H9 (cell line): ENCODE measurements at regions not wholly inside any gene's neighbourhood (a gene's known extent, or its start where the extent isn't known, plus 50 kb on each side); places are given as distances from the start of the nearest gene placed in this dataset.

ENCODE experiments used
- DNase-seq: peaks from one replicate; pipeline ENCODE4 v3.0.0-alpha.2; 2017
- H2AFZ ChIP-seq: one replicate; pipeline ENCODE4 v1.6.1; 2013; ENCODE audit warnings: mild to moderate bottlenecking, low read length, control low read depth, moderate library complexity
- H2AK5ac ChIP-seq: 2 replicates; pipeline ENCODE4 v1.6.1; 2013; ENCODE audit warnings: low read length, control low read depth, mixed read lengths; ENCODE audit not compliant: insufficient read length
- H2BK120ac ChIP-seq: one replicate; pipeline ENCODE4 v1.6.1; 2013; ENCODE audit warnings: low read depth, mild to moderate bottlenecking, low read length, control low read depth, inconsistent platforms; ENCODE audit not compliant: poor library complexity, severe bottlenecking
- H2BK12ac ChIP-seq: 2 replicates; pipeline ENCODE4 v1.6.1; 2013; ENCODE audit warnings: low read length, control low read depth, mixed read lengths, low read depth; ENCODE audit not compliant: insufficient read length
- H2BK15ac ChIP-seq: 2 replicates; pipeline ENCODE4 v1.6.1; 2013; ENCODE audit warnings: low read depth, low read length, control low read depth
- H2BK20ac ChIP-seq: one replicate; pipeline ENCODE4 v1.6.1; 2013; ENCODE audit warnings: low read depth, mild to moderate bottlenecking, low read length, control low read depth, inconsistent platforms; ENCODE audit not compliant: poor library complexity, severe bottlenecking
- H2BK5ac ChIP-seq: 2 replicates; pipeline ENCODE4 v1.6.1; 2013; ENCODE audit warnings: low read length, control low read depth, mixed read lengths; ENCODE audit not compliant: insufficient read length
- H3K14ac ChIP-seq: 2 replicates; pipeline ENCODE4 v1.6.1; 2013; ENCODE audit warnings: low read length, control low read depth; ENCODE audit not compliant: insufficient read depth
- H3K18ac ChIP-seq: 2 replicates; pipeline ENCODE4 v1.6.1; 2013; ENCODE audit warnings: low read depth, mild to moderate bottlenecking, mixed read lengths, low read length, control low read depth; ENCODE audit not compliant: insufficient read length
- H3K23ac ChIP-seq: 2 replicates; pipeline ENCODE4 v1.6.1; 2013; ENCODE audit warnings: low read length, control low read depth, mixed read lengths, low read depth; ENCODE audit not compliant: insufficient read length
- H3K23me2 ChIP-seq: 2 replicates; pipeline ENCODE4 v1.6.1; 2013; ENCODE audit warnings: low read depth, mild to moderate bottlenecking, mixed read lengths, low read length, control low read depth; ENCODE audit not compliant: insufficient read length, poor library complexity, severe bottlenecking
- H3K27ac ChIP-seq: 2 replicates; pipeline ENCODE4 v1.5.1; 2013; ENCODE audit warnings: low read length, control low read depth, mixed read lengths, low read depth; ENCODE audit not compliant: insufficient read length
- H3K27me3 ChIP-seq: 2 replicates; pipeline ENCODE4 v1.6.1; 2013; ENCODE audit warnings: low read length, control low read depth, inconsistent platforms; ENCODE audit not compliant: insufficient read depth
- H3K4ac ChIP-seq: 2 replicates; pipeline ENCODE4 v1.6.1; 2013; ENCODE audit warnings: low read depth, mild to moderate bottlenecking, control low read depth, inconsistent platforms, low read length, moderate library complexity
- H3K4me1 ChIP-seq: 2 replicates; pipeline ENCODE4 v1.6.1; 2013; ENCODE audit warnings: low read length, control low read depth, inconsistent platforms; ENCODE audit not compliant: insufficient read depth
- H3K4me2 ChIP-seq: 2 replicates; pipeline ENCODE4 v1.6.1; 2013; ENCODE audit warnings: low read length, control low read depth, mixed read lengths; ENCODE audit not compliant: insufficient read length, insufficient read depth
- H3K56ac ChIP-seq: 2 replicates; pipeline ENCODE4 v1.6.1; 2013; ENCODE audit warnings: low read depth, mild to moderate bottlenecking, mixed read lengths, low read length, control low read depth; ENCODE audit not compliant: insufficient read length
- H3K79me1 ChIP-seq: 2 replicates; pipeline ENCODE4 v1.6.1; 2013; ENCODE audit warnings: low read depth, mild to moderate bottlenecking, moderate library complexity, low read length, control low read depth, inconsistent platforms; ENCODE audit not compliant: insufficient read depth, poor library complexity, severe bottlenecking
- H3K79me2 ChIP-seq: 2 replicates; pipeline ENCODE4 v1.6.1; 2013; ENCODE audit warnings: low read length, control low read depth, inconsistent platforms; ENCODE audit not compliant: insufficient read depth
- H3K9ac ChIP-seq: 2 replicates; pipeline ENCODE4 v1.6.1; 2013; ENCODE audit warnings: low read length, control low read depth, mixed read lengths; ENCODE audit not compliant: insufficient read length; ENCODE audit errors: extremely low read depth
- H3K9me3 ChIP-seq: one replicate; pipeline ENCODE4 v1.6.1; 2013; ENCODE audit warnings: low read depth, low read length, inconsistent platforms; ENCODE audit not compliant: control insufficient read depth
- H3T11ph ChIP-seq: one replicate; pipeline ENCODE4 v1.6.1; 2013; ENCODE audit warnings: mild to moderate bottlenecking, low read length, control low read depth, inconsistent platforms
- H4K20me1 ChIP-seq: one replicate; pipeline ENCODE4 v1.6.1; 2013; ENCODE audit not compliant: control insufficient read depth, insufficient read length, insufficient read depth
- H4K5ac ChIP-seq: 2 replicates; pipeline ENCODE4 v1.6.1; 2013; ENCODE audit warnings: low read depth, mild to moderate bottlenecking, mixed read lengths, low read length, control low read depth; ENCODE audit not compliant: insufficient read length
- H4K8ac ChIP-seq: replicated peaks from 2 replicates; pipeline ENCODE4 v1.6.1; 2013; ENCODE audit warnings: low read length, control low read depth, mixed read lengths, low read depth; ENCODE audit not compliant: insufficient read length
- H4K91ac ChIP-seq: 2 replicates; pipeline ENCODE4 v1.6.1; 2013; ENCODE audit warnings: low read depth, mild to moderate bottlenecking, moderate library complexity, mixed read lengths, low read length, control low read depth; ENCODE audit not compliant: insufficient read length
- H3K27ac Mint-ChIP-seq, 3 experiments: 2 replicates in 2 of 3; 3 replicates in 1 of 3; pipeline ENCODE4 v1.8.0; 2020 to 2021; ENCODE audit warnings: mixed read lengths in 3 of 3, mild to moderate bottlenecking in 1 of 3, moderate library complexity in 1 of 3
- H3K27me3 Mint-ChIP-seq: 2 replicates; pipeline ENCODE4 v1.8.0; 2021; ENCODE audit warnings: low read depth, mild to moderate bottlenecking, moderate library complexity, mixed read lengths
- H3K36me3 Mint-ChIP-seq, 3 experiments: 2 replicates in 2 of 3; 3 replicates in 1 of 3; pipeline ENCODE4 v1.8.0; 2020 to 2021; ENCODE audit warnings: low read depth in 3 of 3, mixed read lengths in 3 of 3; ENCODE audit not compliant: insufficient read depth in 1 of 3
- H3K4me1 Mint-ChIP-seq, 2 experiments: 2 replicates each; pipeline ENCODE4 v1.8.0; 2020; ENCODE audit warnings: mixed read lengths in 2 of 2
- H3K4me3 Mint-ChIP-seq, 2 experiments: 2 replicates in 1 of 2; 3 replicates in 1 of 2; pipeline ENCODE4 v1.8.0; 2020 to 2021; ENCODE audit warnings: mild to moderate bottlenecking in 2 of 2, mixed read lengths in 2 of 2, moderate library complexity in 1 of 2
- H3K9me3 Mint-ChIP-seq, 2 experiments: 2 replicates in 1 of 2; 3 replicates in 1 of 2; pipeline ENCODE4 v1.8.0; 2020; ENCODE audit warnings: mild to moderate bottlenecking in 2 of 2, mixed read lengths in 2 of 2, moderate library complexity in 1 of 2
- WGBS: extraction: QIAGEN DNeasy Blood & Tissue Kit; methylation state at CpG from one replicate; pipeline ENCODE4 v1.1.7; 2013; ENCODE audit warnings: missing lambda C conversion rate, low lambda C conversion rate, mixed read lengths; ENCODE audit not compliant: insufficient read length; ENCODE audit errors: extremely low coverage; 5-methylcytosine and 5-hydroxymethylcytosine counted together
- TF ChIP-seq, protein P1 (sequence below): fragments of 200-600 bp; sonication (generic); conservative IDR thresholded peaks from 3 replicates; pipeline ENCODE4 v1.8.0; 2021; ENCODE audit warnings: antibody characterized with exemption, mild to moderate bottlenecking

DNA sequence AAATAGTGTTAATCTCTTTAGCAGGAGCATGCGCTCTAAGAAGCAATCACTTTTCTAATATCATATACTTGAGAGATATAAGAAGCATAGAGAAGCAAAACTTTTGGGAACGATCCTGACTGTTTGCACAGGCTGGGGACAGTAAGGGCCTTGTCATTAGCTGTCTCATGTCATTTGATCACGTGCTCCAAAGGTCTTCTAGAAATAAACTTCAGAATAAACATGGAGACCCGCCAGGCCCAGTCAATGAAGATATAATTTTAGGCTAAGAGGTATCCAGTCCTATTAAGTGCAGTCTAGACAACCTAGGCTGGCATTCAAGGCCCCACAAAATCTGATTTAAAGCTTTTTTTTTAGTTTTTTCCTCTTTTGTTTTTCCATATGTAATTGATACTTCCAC lies 111.0 kb upstream of the APC start:
- Histone ChIP-seq H2AFZ (no peak overlapping the region), H4K8ac (no peak overlapping the region), H4K20me1 (no peaks in the 10 kb centered on the region), H2AK5ac (no peak overlapping the region), H2BK120ac (no peak overlapping the region), H3K56ac (no peak overlapping the region), H3K18ac (no peak overlapping the region), H3K79me2 (no peaks in the 10 kb centered on the region), H2BK15ac (no peak overlapping the region), H3K14ac (no peak overlapping the region), H3K4me1 (peaks cover 2% of the 10 kb centered on the region; the same call in 1 of the 2 replicates), H2BK12ac (no peak overlapping the region), H4K91ac (no peak overlapping the region), H3K27ac (no peak overlapping the region), H3K9ac (no peak overlapping the region), H3K23me2 (no peaks in the 10 kb centered on the region), H3K4me2 (no peak overlapping the region), H2BK20ac (no peak overlapping the region), H3T11ph (no peak overlapping the region), H2BK5ac (no peak overlapping the region), H3K27me3 (no peaks in the 10 kb centered on the region), H3K9me3 (no peaks in the 10 kb centered on the region), H3K4ac (no peak overlapping the region), H4K5ac (no peak overlapping the region), H3K79me1 (no peaks in the 10 kb centered on the region), H3K23ac (no peak overlapping the region)
- no peaks in the 10 kb centered on the region; a peak in 1 of 5 replicates for H3K9me3 Mint-ChIP-seq
- no peak overlapping the region for H3K4me3 Mint-ChIP-seq
- H3K27me3 Mint-ChIP-seq: no peaks in the 10 kb centered on the region; the same call in 1 of the 2 replicates
- WGBS: no CpG with 5 or more reads among the region's 4 CpGs
- no peaks in the 10 kb centered on the region for H3K36me3 Mint-ChIP-seq
- H3K27ac Mint-ChIP-seq: no peak overlapping the region
- DNase-seq: no peak
- TF ChIP-seq, protein P1, sequence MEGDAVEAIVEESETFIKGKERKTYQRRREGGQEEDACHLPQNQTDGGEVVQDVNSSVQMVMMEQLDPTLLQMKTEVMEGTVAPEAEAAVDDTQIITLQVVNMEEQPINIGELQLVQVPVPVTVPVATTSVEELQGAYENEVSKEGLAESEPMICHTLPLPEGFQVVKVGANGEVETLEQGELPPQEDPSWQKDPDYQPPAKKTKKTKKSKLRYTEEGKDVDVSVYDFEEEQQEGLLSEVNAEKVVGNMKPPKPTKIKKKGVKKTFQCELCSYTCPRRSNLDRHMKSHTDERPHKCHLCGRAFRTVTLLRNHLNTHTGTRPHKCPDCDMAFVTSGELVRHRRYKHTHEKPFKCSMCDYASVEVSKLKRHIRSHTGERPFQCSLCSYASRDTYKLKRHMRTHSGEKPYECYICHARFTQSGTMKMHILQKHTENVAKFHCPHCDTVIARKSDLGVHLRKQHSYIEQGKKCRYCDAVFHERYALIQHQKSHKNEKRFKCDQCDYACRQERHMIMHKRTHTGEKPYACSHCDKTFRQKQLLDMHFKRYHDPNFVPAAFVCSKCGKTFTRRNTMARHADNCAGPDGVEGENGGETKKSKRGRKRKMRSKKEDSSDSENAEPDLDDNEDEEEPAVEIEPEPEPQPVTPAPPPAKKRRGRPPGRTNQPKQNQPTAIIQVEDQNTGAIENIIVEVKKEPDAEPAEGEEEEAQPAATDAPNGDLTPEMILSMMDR: no peak
- peaks cover 14 to 21% of the 10 kb centered on the region in 2 experiments for H3K4me1 Mint-ChIP-seq
